Activated CD4-positive, CD25-positive, alpha-beta regulatory T cell treated with anti-CD3 and anti-CD28 coated beads, Interleukin-2, amount 50 U/mL, for 24 hours (primary cell): ENCODE measurements at regions not wholly inside any gene's neighbourhood (a gene's known extent, or its start where the extent isn't known, plus 50 kb on each side); places are given as distances from the start of the nearest gene placed in this dataset.

Source experiments
- ATAC-seq, 2 donors: fragments of 150-1000 bp; cut with Tn5 transposase; one replicate each; pipeline ENCODE4 v1.10.0; 2021; ENCODE audit warnings: mild to moderate bottlenecking in 1 of 2, moderate library complexity in 1 of 2

GRCh38 chr2:221264318-221264717 lies 307.8 kb downstream of the EPHA4 start:
- ATAC-seq: no peak

DNA sequence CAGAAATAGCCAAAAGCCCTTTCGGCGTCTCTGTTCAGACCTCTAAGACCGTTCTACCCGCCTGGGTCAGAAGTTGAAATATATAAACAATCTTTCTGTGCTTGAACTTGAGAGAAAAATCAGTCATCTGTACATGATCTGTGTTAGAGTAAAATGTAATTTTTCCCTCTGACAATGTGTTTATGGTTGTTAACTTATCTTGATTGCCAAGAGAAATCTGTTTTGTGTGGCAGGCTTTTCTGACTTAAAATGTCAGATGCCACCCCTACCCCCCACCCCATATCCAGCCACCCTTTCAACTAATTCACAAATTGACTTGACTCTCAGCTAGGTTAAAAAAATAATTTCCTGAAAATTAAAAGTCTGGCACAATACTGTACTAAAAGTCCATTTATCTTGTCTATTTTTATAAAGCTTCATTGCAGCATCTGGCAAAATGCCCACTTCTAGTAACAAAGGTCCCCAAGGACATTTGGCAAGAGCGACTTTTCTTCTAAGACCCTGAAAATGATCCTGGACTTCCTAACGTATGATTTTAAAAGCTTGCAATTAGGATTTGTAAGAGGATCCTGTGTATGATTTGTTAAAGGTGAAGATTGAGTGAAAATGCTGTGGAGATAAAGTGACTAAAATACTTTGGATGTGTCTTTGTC lies 304.2 kb downstream of the EPHA4 start:
- no peak for ATAC-seq

GRCh38 chr2:221268631-221269030 lies 303.5 kb downstream of the EPHA4 start:
- no peak for ATAC-seq

GRCh38 chr2:221270806-221271205 lies 301.3 kb downstream of the EPHA4 start:
- no peak for ATAC-seq

GRCh38 chr2:221272729-221273128 lies 299.4 kb downstream of the EPHA4 start:
- ATAC-seq: no peak

DNA sequence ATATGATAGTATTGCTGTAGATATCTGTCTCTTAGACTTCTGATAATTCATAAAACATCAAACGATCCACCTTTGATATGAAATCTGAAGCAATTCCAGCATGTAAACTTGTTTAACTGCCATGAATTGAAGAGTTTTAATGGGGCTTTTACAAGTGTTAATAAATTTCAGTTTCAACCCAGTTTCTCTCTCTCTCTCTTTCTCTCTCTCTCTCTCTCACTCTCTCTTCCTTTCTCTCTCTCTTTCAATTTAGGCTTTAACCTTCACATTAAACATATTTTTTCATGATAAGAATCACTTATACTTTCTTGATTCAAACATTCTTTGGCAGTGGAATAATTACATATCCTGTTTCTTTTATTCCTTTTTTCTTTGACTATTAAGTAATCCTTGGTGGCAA lies 296.1 kb downstream of the EPHA4 start:
- ATAC-seq: no peak

- no peak for ATAC-seq
Observed at GRCh38 chr2:221276601-221277000, 295.5 kb downstream of the EPHA4 start.

DNA sequence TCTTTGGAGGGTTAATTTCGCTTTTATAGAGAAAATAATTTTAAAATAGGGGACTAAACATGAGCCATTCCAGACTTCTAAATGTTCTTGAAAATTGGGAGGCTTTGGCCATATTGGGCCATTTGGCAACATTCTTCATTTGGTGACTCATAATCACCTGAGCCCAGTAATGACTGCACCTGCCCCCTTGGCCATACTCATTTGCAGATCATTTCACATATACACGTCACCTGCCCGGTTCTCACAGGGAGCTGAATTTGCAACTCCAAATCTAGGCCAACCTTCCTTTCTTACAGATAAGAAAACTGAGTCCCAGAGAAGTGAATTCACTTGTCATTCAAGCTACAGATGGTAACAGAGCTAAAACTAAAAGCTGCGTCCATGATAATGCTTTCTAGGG lies 289.7 kb downstream of the EPHA4 start:
- no peak for ATAC-seq

- ATAC-seq: no peak
Observed at GRCh38 chr2:221283896-221284545, 288.1 kb downstream of the EPHA4 start.

DNA sequence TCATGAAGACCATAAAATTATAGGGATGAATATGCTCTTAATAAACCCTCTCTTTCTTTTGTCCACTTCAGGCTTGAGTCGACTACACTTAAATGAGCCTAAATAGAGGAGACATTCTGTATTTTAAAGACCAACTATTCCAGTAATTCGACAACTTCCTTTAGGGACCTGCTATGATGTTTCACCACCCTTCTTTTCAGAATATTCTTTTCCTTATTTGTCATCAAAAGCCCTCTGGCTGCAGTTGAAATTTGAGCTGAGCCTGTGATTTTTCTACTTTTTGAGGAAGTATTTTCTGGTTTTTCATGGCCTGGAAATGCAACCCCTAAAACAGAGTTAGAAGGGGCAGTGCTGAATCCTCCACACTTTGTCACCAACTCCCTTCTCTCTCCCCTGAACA lies 287.0 kb downstream of the EPHA4 start:
- no peak for ATAC-seq

GRCh38 chr2:221286406-221286805 lies 285.7 kb downstream of the EPHA4 start:
- ATAC-seq: no peak

GRCh38 chr2:221289389-221289788 lies 282.7 kb downstream of the EPHA4 start:
- ATAC-seq: no peak

DNA sequence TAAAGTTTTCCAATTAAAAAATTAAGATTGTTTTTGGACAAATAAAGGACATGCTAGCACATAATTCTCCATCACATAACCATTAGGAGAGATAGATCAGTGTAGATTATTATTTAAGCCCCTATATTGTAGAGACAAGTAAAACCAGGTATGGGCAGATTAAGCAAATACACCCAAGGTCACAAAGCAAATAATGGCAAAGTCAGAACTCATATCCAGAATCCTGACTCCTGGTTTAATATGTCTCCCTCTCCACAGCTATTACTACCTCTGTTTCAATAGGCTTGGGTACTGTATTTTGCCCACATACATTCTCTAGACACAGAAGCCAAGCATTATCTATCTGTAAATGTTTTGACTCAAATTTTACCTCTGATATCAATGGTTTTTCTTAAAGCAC lies 282.3 kb downstream of the EPHA4 start:
- ATAC-seq: no peak

GRCh38 chr2:221293949-221294742 lies 278.0 kb downstream of the EPHA4 start:
- ATAC-seq: no peak

- no peak for ATAC-seq
Observed at GRCh38 chr2:221304916-221305315, 267.2 kb downstream of the EPHA4 start.

DNA sequence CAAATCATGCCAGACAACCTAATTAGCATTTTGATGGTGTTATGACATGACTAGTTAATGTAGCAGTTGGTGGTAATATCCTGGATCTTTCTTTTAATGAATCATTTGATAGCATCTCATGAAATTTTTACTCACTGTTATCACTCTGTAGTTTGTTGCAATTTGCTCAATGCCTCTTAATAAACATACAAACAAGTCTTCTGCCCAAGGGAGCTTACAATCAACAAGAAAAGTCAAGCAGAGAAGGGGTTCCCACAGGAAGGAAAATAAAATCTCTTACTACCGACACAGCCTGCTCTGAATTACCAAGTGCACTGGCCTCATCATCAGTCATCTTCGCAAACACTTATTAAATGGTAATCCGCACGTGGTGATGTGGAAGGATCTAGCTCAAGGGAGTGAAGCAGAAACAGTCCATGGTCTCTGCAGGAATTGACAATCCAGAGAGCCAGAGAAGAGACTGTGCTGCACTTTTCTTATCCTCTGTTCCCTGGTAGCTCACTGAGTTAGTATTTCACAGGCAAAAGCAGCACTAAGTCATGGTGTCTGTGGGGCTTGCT lies 263.5 kb downstream of the EPHA4 start:
- no peak for ATAC-seq

DNA sequence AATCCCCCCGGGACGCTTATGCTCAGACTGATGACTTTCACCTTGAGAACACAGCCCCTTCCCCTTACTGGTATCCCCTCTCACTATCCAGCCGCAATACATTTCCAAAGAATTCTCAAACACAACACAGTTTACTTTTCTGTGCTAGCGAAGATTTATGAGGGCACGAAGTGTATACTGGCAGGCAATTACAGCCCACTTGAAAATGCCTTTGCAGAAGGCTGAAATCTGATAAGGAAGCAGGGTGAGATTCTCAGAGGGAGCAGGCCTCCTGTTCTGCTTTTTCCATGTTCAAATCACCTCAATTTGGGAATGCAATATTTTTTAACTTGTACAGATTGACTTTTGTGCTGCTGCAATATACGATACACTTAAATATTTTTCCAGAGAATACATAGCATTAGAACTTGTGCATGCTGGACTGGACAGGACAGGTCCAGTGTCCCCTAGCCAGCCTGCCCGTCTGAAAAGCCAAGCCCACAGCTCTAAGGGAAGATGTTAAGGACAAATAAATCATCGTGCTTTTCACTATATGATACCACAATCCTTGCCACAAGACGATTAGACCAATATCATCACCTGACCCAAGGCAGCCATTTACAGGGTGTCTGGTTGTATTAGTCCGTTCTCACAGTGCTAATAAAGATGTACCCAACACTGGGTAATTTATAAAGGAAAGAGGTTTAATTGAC lies 262.1 kb downstream of the EPHA4 start:
- no peak for ATAC-seq

DNA sequence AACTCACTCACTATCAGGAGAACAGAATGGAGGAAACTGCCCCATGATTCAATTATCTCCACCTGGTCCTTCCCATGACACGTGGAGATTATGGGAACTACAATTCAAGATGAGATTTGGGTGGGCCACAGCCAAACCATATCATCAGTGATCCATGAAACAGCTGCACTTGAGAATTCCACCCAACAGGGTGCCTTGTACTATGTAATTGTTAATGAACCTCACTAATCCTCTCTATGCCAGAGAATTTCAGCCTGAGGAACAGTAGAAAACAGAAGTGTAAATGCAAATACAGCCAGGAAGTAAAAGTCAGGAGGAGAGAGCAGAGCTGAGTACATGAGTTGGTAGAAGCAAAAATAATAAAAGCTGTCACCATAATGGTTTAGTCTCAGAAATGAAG lies 261.4 kb downstream of the EPHA4 start:
- no peak for ATAC-seq

GRCh38 chr2:221312634-221313033 lies 259.5 kb downstream of the EPHA4 start:
- ATAC-seq: no peak

- ATAC-seq: no peak
Observed at GRCh38 chr2:221314786-221315185, 257.3 kb downstream of the EPHA4 start.

DNA sequence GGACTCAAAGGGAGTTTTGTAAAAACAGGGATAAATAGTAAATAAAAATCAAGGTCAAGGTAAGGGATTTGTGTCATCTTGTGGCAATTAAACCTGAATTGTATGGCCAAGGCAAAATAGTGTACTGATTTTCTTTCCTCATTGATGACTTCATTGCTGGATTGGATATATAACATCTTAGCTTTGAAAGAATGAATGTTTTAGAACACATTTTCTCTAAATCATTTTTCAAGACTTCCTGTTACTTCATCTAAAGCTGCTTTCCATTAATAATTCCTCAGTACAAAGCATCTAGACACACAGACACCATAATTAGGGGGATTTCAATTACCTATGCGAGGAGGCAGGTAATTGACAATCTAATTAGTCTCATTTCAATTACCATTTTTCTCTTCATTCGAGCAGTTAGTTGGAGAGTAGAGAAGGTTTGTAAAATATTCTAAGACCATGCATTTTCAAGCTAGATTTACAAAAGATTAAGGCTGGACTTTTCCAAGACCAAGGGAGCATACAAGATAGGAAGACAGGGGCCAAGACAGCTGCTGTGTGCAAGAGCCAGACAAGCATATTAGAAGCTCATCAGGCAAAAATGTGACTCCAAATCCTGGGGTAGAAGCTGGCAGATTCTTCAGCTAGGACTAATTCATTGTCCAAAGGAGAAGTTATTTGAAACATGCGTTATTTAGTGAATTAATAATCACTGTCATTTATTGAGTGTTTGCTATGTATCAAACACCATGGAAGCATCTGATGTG lies 253.6 kb downstream of the EPHA4 start:
- no peak for ATAC-seq

DNA sequence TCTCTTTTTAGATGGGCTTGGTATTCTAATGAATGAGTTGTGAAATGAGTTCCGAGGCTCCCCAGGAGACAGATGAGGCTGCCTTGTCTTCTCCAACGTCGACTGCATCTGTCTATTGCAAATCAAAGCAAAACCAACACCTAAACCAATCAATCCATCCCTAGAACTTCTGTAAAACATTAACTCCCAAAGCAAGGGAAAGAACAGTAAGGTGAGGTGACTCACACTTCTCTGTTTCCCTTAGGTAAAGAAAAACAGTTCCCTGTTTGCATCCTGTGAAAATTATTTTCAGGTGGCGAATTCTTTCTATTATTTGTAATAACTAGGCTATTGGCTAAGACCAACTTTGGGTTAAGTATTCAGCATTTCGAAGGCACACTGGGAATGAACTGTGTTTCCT lies 249.4 kb downstream of the EPHA4 start:
- ATAC-seq: no peak
